Fibroblast of the aortic adventitia (primary cell): ENCODE measurements at regions not wholly inside any gene's neighbourhood (a gene's known extent, or its start where the extent isn't known, plus 50 kb on each side); places are given as distances from the start of the nearest gene placed in this dataset.

Experiments used
- DNase-seq: peaks from one replicate; pipeline ENCODE4 v3.0.0-alpha.2; 2010; ENCODE audit warnings: low read depth
- H3K4me3 ChIP-seq: 2 replicates; pipeline ENCODE4 v1.5.1; 2011; ENCODE audit warnings: low read depth, mild to moderate bottlenecking, control low read depth, low read length, moderate library complexity
- CTCF ChIP-seq: IDR thresholded peaks from 2 replicates; pipeline ENCODE4 v1.5.1; 2011; ENCODE audit warnings: mild to moderate bottlenecking, low read length, control low read depth, inconsistent platforms; ENCODE audit not compliant: insufficient read depth

- no peak for DNase-seq
- TF ChIP-seq CTCF = no peak
- no peak overlapping the region for H3K4me3 ChIP-seq
These were observed 142.4 kb upstream of the CPXCR1 start for GRCh38 chrX:88604433-88605221.

- H3K4me3 ChIP-seq = no peak overlapping the region
- DNase-seq = no peak
- no peak for TF ChIP-seq CTCF
These were observed 141.8 kb upstream of the CPXCR1 start for GRCh38 chrX:88605222-88605583.

- no peak for TF ChIP-seq CTCF
- no peak overlapping the region for H3K4me3 ChIP-seq
These were observed 134.1 kb upstream of the CPXCR1 start for GRCh38 chrX:88612870-88613329.

GRCh38 chrX:88613338-88613737 lies 133.7 kb upstream of the CPXCR1 start:
- peak; percentile 28 for TF ChIP-seq CTCF
- DNase-seq = peak; percentile 17
- H3K4me3 ChIP-seq = no peak overlapping the region

More at GRCh38 chrX:88612870-88613329, 134.1 kb upstream of the CPXCR1 start:
- DNase-seq = no peak

- DNase-seq = no peak
- H3K4me3 ChIP-seq = no peak overlapping the region
- no peak for TF ChIP-seq CTCF
These were observed 125.7 kb upstream of the CPXCR1 start for GRCh38 chrX:88621278-88621677.

GRCh38 chrX:88655460-88655859 lies 91.6 kb upstream of the CPXCR1 start:
- no peak for TF ChIP-seq CTCF
- no peak overlapping the region for H3K4me3 ChIP-seq
- DNase-seq = no peak

- no peak for DNase-seq
- H3K4me3 ChIP-seq = no peak overlapping the region
- TF ChIP-seq CTCF = no peak
These were observed 86.2 kb upstream of the CPXCR1 start for GRCh38 chrX:88660836-88661235.
